ENCODE measurements at regions not wholly inside any gene's neighbourhood (a gene's known extent, or its start where the extent isn't known, plus 50 kb on each side); places are given as distances from the start of the nearest gene placed in this dataset.

DNA sequence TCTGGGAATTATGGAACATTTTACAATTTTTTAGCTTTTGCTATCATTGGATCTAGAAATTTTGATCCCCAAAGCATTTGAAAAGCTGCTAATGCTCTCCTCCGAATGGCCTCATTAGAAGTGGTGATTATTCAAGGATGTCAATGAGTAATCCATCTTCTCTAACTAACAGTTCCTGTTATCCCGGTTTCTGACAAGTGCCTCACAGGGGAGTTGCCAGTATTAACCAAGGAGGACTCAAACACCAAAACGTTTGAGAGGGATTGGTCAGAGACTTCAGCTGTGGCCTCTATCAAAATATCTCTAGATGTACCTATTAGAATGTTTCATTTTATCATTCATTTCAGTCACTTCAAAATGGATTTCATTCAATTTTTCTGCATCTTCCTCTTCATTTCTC is 208.3 kb upstream of the ITGA1 start:
- SMC1A ChIA-PET (ENCODE audit: uncharacterized antibody, unreplicated experiment), result no interaction called here
- POLR2A ChIA-PET, result no interaction called here
- CTCF ChIA-PET, result no interaction called here
- ATAC-seq (no peak), DNase-seq (ENCODE audit: low read depth, low spot score) (no peak), FAIRE-seq (no peak)
- in situ Hi-C loops (cut with MboI), result no loop called here
- H2AFZ ChIP-seq (ENCODE audit: control insufficient read depth, low read depth, low read length), result no peak overlapping the region
- no peak overlapping the region for H3K27ac ChIP-seq (ENCODE audit: control insufficient read depth, insufficient read depth)
- no peaks in the 10 kb centered on the region for H3K36me3 ChIP-seq (ENCODE audit: control insufficient read depth in 2 of 2, insufficient read depth in 2 of 2, low read length in 1 of 2)
- H3K4me3 ChIP-seq, result no peak overlapping the region
- BruUV-seq (replicated peaks), result no TSS peak
- TF ChIP-seq FOS (IDR thresholded peaks at IDR 0.05; ENCODE audit: borderline replicate concordance, extremely low read depth, insufficient read length) (no peak), HDAC6 (IDR thresholded peaks at IDR 0.05; ENCODE audit: unreplicated experiment) (no peak), POLR2AphosphoS5 (IDR thresholded peaks at IDR 0.05; ENCODE audit: low read length) (no peak), KLF5 (IDR thresholded peaks at IDR 0.05; ENCODE audit: partially characterized antibody) (no peak), SMC3 (IDR thresholded peaks at IDR 0.05; ENCODE audit: borderline replicate concordance, low read length) (no peak), MTA2 (IDR thresholded peaks at IDR 0.05; ENCODE audit: low read depth) (no peak), TAF1 (IDR thresholded peaks at IDR 0.05; ENCODE audit: borderline replicate concordance, low read depth, low read length) (no peak), FOXK2 (IDR thresholded peaks at IDR 0.05) (no peak)
- TF ChIP-seq, protein P1, sequence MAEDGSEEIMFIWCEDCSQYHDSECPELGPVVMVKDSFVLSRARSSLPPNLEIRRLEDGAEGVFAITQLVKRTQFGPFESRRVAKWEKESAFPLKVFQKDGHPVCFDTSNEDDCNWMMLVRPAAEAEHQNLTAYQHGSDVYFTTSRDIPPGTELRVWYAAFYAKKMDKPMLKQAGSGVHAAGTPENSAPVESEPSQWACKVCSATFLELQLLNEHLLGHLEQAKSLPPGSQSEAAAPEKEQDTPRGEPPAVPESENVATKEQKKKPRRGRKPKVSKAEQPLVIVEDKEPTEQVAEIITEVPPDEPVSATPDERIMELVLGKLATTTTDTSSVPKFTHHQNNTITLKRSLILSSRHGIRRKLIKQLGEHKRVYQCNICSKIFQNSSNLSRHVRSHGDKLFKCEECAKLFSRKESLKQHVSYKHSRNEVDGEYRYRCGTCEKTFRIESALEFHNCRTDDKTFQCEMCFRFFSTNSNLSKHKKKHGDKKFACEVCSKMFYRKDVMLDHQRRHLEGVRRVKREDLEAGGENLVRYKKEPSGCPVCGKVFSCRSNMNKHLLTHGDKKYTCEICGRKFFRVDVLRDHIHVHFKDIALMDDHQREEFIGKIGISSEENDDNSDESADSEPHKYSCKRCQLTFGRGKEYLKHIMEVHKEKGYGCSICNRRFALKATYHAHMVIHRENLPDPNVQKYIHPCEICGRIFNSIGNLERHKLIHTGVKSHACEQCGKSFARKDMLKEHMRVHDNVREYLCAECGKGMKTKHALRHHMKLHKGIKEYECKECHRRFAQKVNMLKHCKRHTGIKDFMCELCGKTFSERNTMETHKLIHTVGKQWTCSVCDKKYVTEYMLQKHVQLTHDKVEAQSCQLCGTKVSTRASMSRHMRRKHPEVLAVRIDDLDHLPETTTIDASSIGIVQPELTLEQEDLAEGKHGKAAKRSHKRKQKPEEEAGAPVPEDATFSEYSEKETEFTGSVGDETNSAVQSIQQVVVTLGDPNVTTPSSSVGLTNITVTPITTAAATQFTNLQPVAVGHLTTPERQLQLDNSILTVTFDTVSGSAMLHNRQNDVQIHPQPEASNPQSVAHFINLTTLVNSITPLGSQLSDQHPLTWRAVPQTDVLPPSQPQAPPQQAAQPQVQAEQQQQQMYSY (CRISPR knock-in tag; IDR thresholded peaks at IDR 0.05), result no peak
- TF ChIP-seq, protein P2, sequence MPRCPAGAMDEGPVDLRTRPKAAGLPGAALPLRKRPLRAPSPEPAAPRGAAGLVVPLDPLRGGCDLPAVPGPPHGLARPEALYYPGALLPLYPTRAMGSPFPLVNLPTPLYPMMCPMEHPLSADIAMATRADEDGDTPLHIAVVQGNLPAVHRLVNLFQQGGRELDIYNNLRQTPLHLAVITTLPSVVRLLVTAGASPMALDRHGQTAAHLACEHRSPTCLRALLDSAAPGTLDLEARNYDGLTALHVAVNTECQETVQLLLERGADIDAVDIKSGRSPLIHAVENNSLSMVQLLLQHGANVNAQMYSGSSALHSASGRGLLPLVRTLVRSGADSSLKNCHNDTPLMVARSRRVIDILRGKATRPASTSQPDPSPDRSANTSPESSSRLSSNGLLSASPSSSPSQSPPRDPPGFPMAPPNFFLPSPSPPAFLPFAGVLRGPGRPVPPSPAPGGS (IDR thresholded peaks at IDR 0.05; ENCODE audit: borderline replicate concordance, insufficient read depth, low read depth, low read length, poor library complexity, severe bottlenecking), result no peak
- TF ChIP-seq, protein P3, sequence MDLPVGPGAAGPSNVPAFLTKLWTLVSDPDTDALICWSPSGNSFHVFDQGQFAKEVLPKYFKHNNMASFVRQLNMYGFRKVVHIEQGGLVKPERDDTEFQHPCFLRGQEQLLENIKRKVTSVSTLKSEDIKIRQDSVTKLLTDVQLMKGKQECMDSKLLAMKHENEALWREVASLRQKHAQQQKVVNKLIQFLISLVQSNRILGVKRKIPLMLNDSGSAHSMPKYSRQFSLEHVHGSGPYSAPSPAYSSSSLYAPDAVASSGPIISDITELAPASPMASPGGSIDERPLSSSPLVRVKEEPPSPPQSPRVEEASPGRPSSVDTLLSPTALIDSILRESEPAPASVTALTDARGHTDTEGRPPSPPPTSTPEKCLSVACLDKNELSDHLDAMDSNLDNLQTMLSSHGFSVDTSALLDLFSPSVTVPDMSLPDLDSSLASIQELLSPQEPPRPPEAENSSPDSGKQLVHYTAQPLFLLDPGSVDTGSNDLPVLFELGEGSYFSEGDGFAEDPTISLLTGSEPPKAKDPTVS (IDR thresholded peaks at IDR 0.05; ENCODE audit: low read depth, low read length), result no peak
- RAD21 ChIA-PET (ENCODE audit: unreplicated experiment), result no interaction called here
- H3K4me2 ChIP-seq (ENCODE audit: control insufficient read depth, insufficient read depth), result no peak overlapping the region
- H3K9me3 ChIP-seq (replicated peaks; ENCODE audit: control insufficient read depth, insufficient read depth, low read length), result no peaks in the 10 kb centered on the region
- no peak overlapping the region for H3K9ac ChIP-seq (ENCODE audit: control insufficient read depth, insufficient read depth, low read length)
- intact Hi-C loops (cut with micrococcal nuclease; ENCODE audit: unreplicated experiment), result no loop called here
- WGBS (ENCODE audit: insufficient coverage, insufficient replicate concordance, low lambda C conversion rate, missing lambda C conversion rate), result 3% methylated on average over 3 of the region's 3 CpGs
- no peaks in the 10 kb centered on the region for H3K79me2 ChIP-seq (ENCODE audit: control insufficient read depth, insufficient read depth, low read length)
- H3K4me1 ChIP-seq (ENCODE audit: control insufficient read depth, insufficient read depth, low read length), result no peaks in the 10 kb centered on the region
- H4K20me1 ChIP-seq (ENCODE audit: control insufficient read depth, insufficient read depth), result no peaks in the 10 kb centered on the region
- no peaks in the 10 kb centered on the region for H3K27me3 ChIP-seq (replicated peaks in 1 of 2; ENCODE audit: control insufficient read depth in 2 of 2, insufficient read depth in 2 of 2, low read length in 1 of 2)
